Testis (tissue), 2 donors: ENCODE measurements at regions not wholly inside any gene's neighbourhood (a gene's known extent, or its start where the extent isn't known, plus 50 kb on each side); places are given as distances from the start of the nearest gene placed in this dataset.

Experiments used
- CTCF ChIP-seq, 3 experiments: fragments of 450-650 bp in 2 of 3; fragments of 200-600 bp in 1 of 3; sonication (generic) in 1 of 3; IDR thresholded peaks; one replicate each; pipeline ENCODE4 v1.5.1; 2016 to 2019; ENCODE audit warnings: antibody characterized with exemption in 3 of 3, mild to moderate bottlenecking in 2 of 3, moderate library complexity in 1 of 3
- POLR2A ChIP-seq: fragments of 450-650 bp; IDR thresholded peaks from one replicate; pipeline ENCODE4 v1.6.1; 2017; ENCODE audit warnings: antibody characterized with exemption, mild to moderate bottlenecking, moderate library complexity

- TF ChIP-seq POLR2A (no peak), CTCF (IDR thresholded peaks at IDR 0.05) (no peak)
Observed at GRCh38 chr4:16995451-16995850, 97.0 kb upstream of the LDB2 start.
